ENCODE measurements at regions not wholly inside any gene's neighbourhood (a gene's known extent, or its start where the extent isn't known, plus 50 kb on each side); places are given as distances from the start of the nearest gene placed in this dataset.

GRCh38 chr2:204030322-204030721, 93.8 kb downstream of the ICOS start:
- TF ChIP-seq CTCF (conservative IDR thresholded peaks at IDR 0.05; ENCODE audit: low read length): no peak
- TF ChIP-seq EZH2phosphoT487 (IDR thresholded peaks at IDR 0.05; ENCODE audit: borderline replicate concordance): no peak
